IMR-90 (cell line): ENCODE measurements at regions not wholly inside any gene's neighbourhood (a gene's known extent, or its start where the extent isn't known, plus 50 kb on each side); places are given as distances from the start of the nearest gene placed in this dataset.

Experiments used
- ATAC-seq: fragments of 200-7000 bp; cut with Tn5 transposase; 2 replicates; pipeline ENCODE4 v1.9.1; 2020; ENCODE audit warnings: low read depth, mild to moderate bottlenecking, moderate library complexity
- BruUV-seq: library from RNA; stranded (reverse); fragments of 400-500 nt; replicated peaks from 2 replicates; lab custom pipeline; 2021; lab: Mats Ljungman, UMichigan
- CTCF ChIA-PET: fragments of 300-600 bp; formaldehyde crosslinking; extraction: SDS; loops from one replicate; lab custom pipeline; 2021; ENCODE audit warnings: antibody characterized with exemption; lab: Yijun Ruan, JAX
- POLR2A ChIA-PET: fragments of 300-600 bp; sonication (Branson Sonifier 250); formaldehyde crosslinking; loops from one replicate; lab custom pipeline; 2022; ENCODE audit warnings: antibody characterized with exemption; ENCODE audit not compliant: unreplicated experiment; lab: Charles Lee
- DNase-seq: peaks from one replicate; pipeline ENCODE4 v3.0.0; 2013
- H2AFZ ChIP-seq: replicated peaks from 2 replicates; pipeline ENCODE3; 2013; ENCODE audit warnings: low read length, mild to moderate bottlenecking; ENCODE audit not compliant: poor library complexity
- H2AK5ac ChIP-seq: 2 replicates; pipeline ENCODE4 v1.6.1; 2013; ENCODE audit warnings: low read depth, low read length, inconsistent platforms
- H2AK9ac ChIP-seq: replicated peaks from 2 replicates; pipeline ENCODE3; 2013; ENCODE audit warnings: mild to moderate bottlenecking, low read depth, low read length, moderate library complexity; ENCODE audit not compliant: poor library complexity
- H2BK120ac ChIP-seq: 2 replicates; pipeline ENCODE4 v1.6.1; 2013; ENCODE audit warnings: low read depth, low read length, inconsistent platforms
- H2BK15ac ChIP-seq: 3 replicates; pipeline ENCODE4 v1.6.1; 2013; ENCODE audit warnings: low read depth, low read length, inconsistent platforms
- H2BK20ac ChIP-seq: 2 replicates; pipeline ENCODE4 v1.6.1; 2013; ENCODE audit warnings: low read depth, mild to moderate bottlenecking, inconsistent platforms, low read length, moderate library complexity
- H2BK5ac ChIP-seq: 2 replicates; pipeline ENCODE4 v1.6.1; 2013; ENCODE audit warnings: mild to moderate bottlenecking, low read depth, low read length, inconsistent platforms; ENCODE audit not compliant: poor library complexity, severe bottlenecking
- H3K14ac ChIP-seq: replicated peaks from 2 replicates; pipeline ENCODE4 v1.6.1; 2013; ENCODE audit warnings: low read depth, low read length, inconsistent platforms
- H3K18ac ChIP-seq: 2 replicates; pipeline ENCODE4 v1.6.1; 2013; ENCODE audit warnings: low read depth, low read length, control low read depth
- H3K23ac ChIP-seq: 2 replicates; pipeline ENCODE4 v1.6.1; 2013; ENCODE audit warnings: low read depth, low read length, inconsistent platforms
- H3K27ac ChIP-seq: 2 replicates; pipeline ENCODE4 v1.5.1; 2013; ENCODE audit warnings: mild to moderate bottlenecking, control low read depth, low read length; ENCODE audit not compliant: insufficient read depth
- H3K27me3 ChIP-seq: 2 replicates; pipeline ENCODE4 v1.6.1; 2013; ENCODE audit warnings: low read length; ENCODE audit not compliant: control insufficient read depth, insufficient read depth
- H3K36me3 ChIP-seq: 2 replicates; pipeline ENCODE4 v1.6.1; 2013; ENCODE audit warnings: low read length, mixed read lengths; ENCODE audit not compliant: control insufficient read depth, insufficient read depth
- H3K4ac ChIP-seq: 2 replicates; pipeline ENCODE4 v1.6.1; 2013; ENCODE audit warnings: low read depth, low read length, inconsistent platforms
- H3K4me1 ChIP-seq: 2 replicates; pipeline ENCODE4 v1.6.1; 2013; ENCODE audit warnings: low read length, mixed read lengths; ENCODE audit not compliant: control insufficient read depth, insufficient read depth
- H3K4me2 ChIP-seq: 2 replicates; pipeline ENCODE4 v1.6.1; 2013; ENCODE audit warnings: low read depth, mild to moderate bottlenecking, control low read depth, low read length, moderate library complexity
- H3K4me3 ChIP-seq: 2 replicates; pipeline ENCODE4 v1.5.1; 2013; ENCODE audit warnings: low read depth, mild to moderate bottlenecking, control low read depth, low read length, moderate library complexity; ENCODE audit not compliant: insufficient read depth
- H3K56ac ChIP-seq: 2 replicates; pipeline ENCODE4 v1.6.1; 2013; ENCODE audit warnings: low read length, inconsistent platforms; ENCODE audit not compliant: insufficient read depth; ENCODE audit errors: extremely low read depth
- H3K79me1 ChIP-seq, 2 experiments: 2 replicates each; pipeline ENCODE4 v1.6.1; 2013; ENCODE audit warnings: low read length in 2 of 2, inconsistent platforms in 1 of 2, low read depth in 1 of 2
- H3K9ac ChIP-seq: 2 replicates; pipeline ENCODE4 v1.6.1; 2013; ENCODE audit warnings: low read depth, low read length, control low read depth
- H3K9me1 ChIP-seq: 2 replicates; pipeline ENCODE4 v1.6.1; 2013; ENCODE audit warnings: low read length, inconsistent platforms; ENCODE audit not compliant: insufficient read depth
- H3K9me3 ChIP-seq: 2 replicates; pipeline ENCODE4 v1.6.1; 2013; ENCODE audit warnings: low read length; ENCODE audit not compliant: control insufficient read depth, insufficient read depth
- H4K20me1 ChIP-seq: 2 replicates; pipeline ENCODE4 v1.6.1; 2013; ENCODE audit warnings: low read length, inconsistent platforms; ENCODE audit not compliant: insufficient read depth
- H4K5ac ChIP-seq: 2 replicates; pipeline ENCODE4 v1.6.1; 2013; ENCODE audit warnings: mild to moderate bottlenecking, low read depth, low read length, control low read depth
- H4K8ac ChIP-seq, 2 experiments: 2 replicates each; pipeline ENCODE4 v1.6.1; 2013; ENCODE audit warnings: low read depth in 2 of 2, low read length in 2 of 2, control low read depth in 1 of 2, inconsistent platforms in 1 of 2
- H4K91ac ChIP-seq: 2 replicates; pipeline ENCODE4 v1.6.1; 2013; ENCODE audit warnings: low read depth, low read length, inconsistent platforms; ENCODE audit not compliant: insufficient read depth
- CHD1 ChIP-seq: IDR thresholded peaks from 2 replicates; pipeline ENCODE4 v1.6.1; 2012; ENCODE audit warnings: low read depth, low read length, improper control_type of control experiment
- MXI1 ChIP-seq: IDR thresholded peaks from 2 replicates; pipeline ENCODE4 v1.6.1; 2012; ENCODE audit warnings: low read depth, mild to moderate bottlenecking, low read length, moderate library complexity, borderline replicate concordance
- POLR2A ChIP-seq: IDR thresholded peaks from 2 replicates; pipeline ENCODE4 v1.6.1; 2012; ENCODE audit warnings: mild to moderate bottlenecking, low read depth, low read length
- RAD21 ChIP-seq: IDR thresholded peaks from 2 replicates; pipeline ENCODE4 v1.6.1; 2012; ENCODE audit warnings: low read length, improper control_type of control experiment
- RFX5 ChIP-seq: IDR thresholded peaks from 2 replicates; pipeline ENCODE4 v1.8.0; 2012; ENCODE audit warnings: low read depth, mild to moderate bottlenecking, low read length, moderate library complexity
- USF2 ChIP-seq: fragments of 150-350 bp; IDR thresholded peaks from 2 replicates; pipeline ENCODE4 v1.6.1; 2017; ENCODE audit warnings: mild to moderate bottlenecking, antibody characterized with exemption, low read length, low read depth
- WGBS, 2 experiments: methylation state at CpG; one replicate each; pipeline versions ENCODE4 v1.1.5 to v1.1.7; 2013; ENCODE audit warnings: missing lambda C conversion rate in 2 of 2; ENCODE audit not compliant: insufficient read length in 1 of 2; ENCODE audit errors: extremely low coverage in 2 of 2; 5-methylcytosine and 5-hydroxymethylcytosine counted together
- dilution Hi-C: fragments of 300-500 bp; cut with HindIII; formaldehyde crosslinking; loops from one replicate; pipeline ENCODE4 v1.14.3; 2018; ENCODE audit warnings: low sequenced_read_pairs; ENCODE audit not compliant: unreplicated experiment
- in situ Hi-C: fragments of 300-500 bp; cut with MboI; formaldehyde crosslinking; loops from 3 replicates; pipeline ENCODE4 v1.14.3; 2019; ENCODE audit warnings: low sequenced_read_pairs, inconsistent platforms, mixed read lengths
- intact Hi-C: fragments of 100-400 bp; cut with micrococcal nuclease; formaldehyde crosslinking; loops from 2 replicates; pipeline ENCODE4 v1.10.0; 2022
- TF ChIP-seq, protein P1 (sequence below): conservative IDR thresholded peaks from 2 replicates; pipeline ENCODE4 v1.5.1; 2012; ENCODE audit warnings: mild to moderate bottlenecking, low read depth, low read length, improper control_type of control experiment

DNA sequence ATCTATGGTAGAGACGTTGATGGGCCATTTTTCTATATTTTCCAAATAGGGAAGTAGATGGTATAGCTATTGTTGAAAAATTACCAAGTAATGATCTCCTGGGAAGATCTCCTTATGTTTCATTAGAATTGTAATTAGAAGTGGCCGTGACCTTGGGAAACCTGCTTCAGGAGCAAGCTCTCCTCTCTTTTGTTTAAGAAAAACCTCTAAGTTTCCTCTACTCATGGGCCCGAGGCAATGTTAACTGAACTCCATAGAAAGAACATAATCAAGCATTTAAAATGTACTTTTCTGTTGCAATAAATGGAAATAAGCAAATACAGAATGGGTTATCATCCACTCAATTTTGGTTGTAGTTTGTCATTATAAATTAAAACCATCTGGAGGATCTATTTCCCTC, 511.2 kb upstream of the MDFIC2 start:
- Histone ChIP-seq H3K4me3 (no peak overlapping the region), H4K5ac (no peak overlapping the region), H2BK120ac (no peak overlapping the region), H3K14ac (no peak overlapping the region), H3K23ac (no peak overlapping the region), H4K8ac (no peak overlapping the region), H3K9me3 (peaks cover 2% of the 10 kb centered on the region; the same call in 1 of the 2 replicates), H3K79me1 (no peaks in the 10 kb centered on the region), H3K27ac (no peak overlapping the region), H3K9ac (no peak overlapping the region), H4K20me1 (no peaks in the 10 kb centered on the region), H3K4me1 (peaks cover 5% of the 10 kb centered on the region), H2AK5ac (no peak overlapping the region), H2BK15ac (no peak overlapping the region), H4K91ac (no peak overlapping the region), H3K4me2 (no peak overlapping the region), H2AFZ (no peak overlapping the region), H3K4ac (no peak overlapping the region), H2BK5ac (no peak overlapping the region), H3K27me3 (no peaks in the 10 kb centered on the region), H3K56ac (no peak overlapping the region), H3K36me3 (no peaks in the 10 kb centered on the region), H3K9me1 (peaks cover 2% of the 10 kb centered on the region; the same call in 1 of the 2 replicates), H2AK9ac (no peak overlapping the region), H2BK20ac (no peak overlapping the region), H3K18ac (no peak overlapping the region)
- in situ Hi-C loops: no loop called here
- dilution Hi-C loops: no loop called here
- ATAC-seq: no peak
- POLR2A ChIA-PET: no interaction called here
- DNase-seq: no peak
- TF ChIP-seq, protein P1, sequence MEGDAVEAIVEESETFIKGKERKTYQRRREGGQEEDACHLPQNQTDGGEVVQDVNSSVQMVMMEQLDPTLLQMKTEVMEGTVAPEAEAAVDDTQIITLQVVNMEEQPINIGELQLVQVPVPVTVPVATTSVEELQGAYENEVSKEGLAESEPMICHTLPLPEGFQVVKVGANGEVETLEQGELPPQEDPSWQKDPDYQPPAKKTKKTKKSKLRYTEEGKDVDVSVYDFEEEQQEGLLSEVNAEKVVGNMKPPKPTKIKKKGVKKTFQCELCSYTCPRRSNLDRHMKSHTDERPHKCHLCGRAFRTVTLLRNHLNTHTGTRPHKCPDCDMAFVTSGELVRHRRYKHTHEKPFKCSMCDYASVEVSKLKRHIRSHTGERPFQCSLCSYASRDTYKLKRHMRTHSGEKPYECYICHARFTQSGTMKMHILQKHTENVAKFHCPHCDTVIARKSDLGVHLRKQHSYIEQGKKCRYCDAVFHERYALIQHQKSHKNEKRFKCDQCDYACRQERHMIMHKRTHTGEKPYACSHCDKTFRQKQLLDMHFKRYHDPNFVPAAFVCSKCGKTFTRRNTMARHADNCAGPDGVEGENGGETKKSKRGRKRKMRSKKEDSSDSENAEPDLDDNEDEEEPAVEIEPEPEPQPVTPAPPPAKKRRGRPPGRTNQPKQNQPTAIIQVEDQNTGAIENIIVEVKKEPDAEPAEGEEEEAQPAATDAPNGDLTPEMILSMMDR: no peak
- TF ChIP-seq CHD1 (no peak), RAD21 (no peak), USF2 (no peak), MXI1 (no peak), RFX5 (no peak), POLR2A (no peak)
- CTCF ChIA-PET: interaction anchor here (0.6 to 1.7 kb wide), 3 partner anchors 12 to 843 kb away, joined by 3 to 4 read pairs (median 4); no protein-coding TSS in a partner anchor
- BruUV-seq: no TSS peak
- intact Hi-C loops: no loop called here
- WGBS, 2 experiments: no CpG with 5 or more reads among the region's 3 CpGs
